ENCODE measurements at regions not wholly inside any gene's neighbourhood (a gene's known extent, or its start where the extent isn't known, plus 50 kb on each side); places are given as distances from the start of the nearest gene placed in this dataset.
"Not testable (repeated sequence)": the region's sequence is repeated elsewhere in the genome, so short reads cannot be mapped to it uniquely, and the experiment has no call there.

- 92% methylated on average over 1 of the region's 1 CpG for WGBS
- Histone ChIP-seq H3K4me1 (ENCODE audit: control insufficient read depth in 4 of 4, insufficient read depth in 4 of 4, low read length in 3 of 4) (peaks cover 0 to 4% (median 0%) of the 10 kb centered on the region in 4 donors), H3K9me3 (ENCODE audit: control insufficient read depth in 4 of 4, low read length in 3 of 4) (no peaks in the 10 kb centered on the region), H3K36me3 (ENCODE audit: control insufficient read depth in 4 of 4, insufficient read depth in 3 of 4, low read depth in 1 of 4, low read length in 3 of 4) (no peaks in the 10 kb centered on the region), H3K4me3 (ENCODE audit: low read depth in 1 of 3, low read length in 3 of 3) (no peak overlapping the region), H3K27ac (ENCODE audit: low read depth in 1 of 2, low read length in 2 of 2) (no peak overlapping the region), H3K27me3 (ENCODE audit: control insufficient read depth in 4 of 4, insufficient read depth in 4 of 4, low read length in 3 of 4) (no peaks in the 10 kb centered on the region), H3K9ac (ENCODE audit: low read depth in 1 of 2, low read length in 2 of 2) (no peak overlapping the region)
- TF ChIP-seq YY1 (IDR thresholded peaks at IDR 0.05) = no peak
- no peak for TF ChIP-seq TAF1 (conservative IDR thresholded peaks at IDR 0.05)
- no peak for TF ChIP-seq FOXA2 (IDR thresholded peaks at IDR 0.05)
- no peak for TF ChIP-seq EGR1 (IDR thresholded peaks at IDR 0.05; ENCODE audit: low read depth in 2 of 2)
- TF ChIP-seq CTCF (IDR thresholded peaks at IDR 0.05; ENCODE audit: low read depth, low read length, missing input control) = no peak
- no peak for TF ChIP-seq RXRA (IDR thresholded peaks at IDR 0.05)
- no peak for TF ChIP-seq REST (IDR thresholded peaks at IDR 0.05)
- TF ChIP-seq GABPA (IDR thresholded peaks at IDR 0.05 in 1 of 2, conservative IDR thresholded peaks at IDR 0.05 in 1 of 2) = no peak
- TF ChIP-seq FOXA1 (IDR thresholded peaks at IDR 0.05) = no peak
- TF ChIP-seq, protein P1, sequence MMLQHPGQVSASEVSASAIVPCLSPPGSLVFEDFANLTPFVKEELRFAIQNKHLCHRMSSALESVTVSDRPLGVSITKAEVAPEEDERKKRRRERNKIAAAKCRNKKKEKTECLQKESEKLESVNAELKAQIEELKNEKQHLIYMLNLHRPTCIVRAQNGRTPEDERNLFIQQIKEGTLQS (IDR thresholded peaks at IDR 0.05) = no peak
- no peak for TF ChIP-seq HNF4G (IDR thresholded peaks at IDR 0.05)
- no peak for TF ChIP-seq JUND (IDR thresholded peaks at IDR 0.05)
- DNase-seq (ENCODE audit: low spot score) = no peak
These were observed 59.3 kb upstream of the PTGFRN start for GRCh38 chr1:116850436-116850835.

DNA sequence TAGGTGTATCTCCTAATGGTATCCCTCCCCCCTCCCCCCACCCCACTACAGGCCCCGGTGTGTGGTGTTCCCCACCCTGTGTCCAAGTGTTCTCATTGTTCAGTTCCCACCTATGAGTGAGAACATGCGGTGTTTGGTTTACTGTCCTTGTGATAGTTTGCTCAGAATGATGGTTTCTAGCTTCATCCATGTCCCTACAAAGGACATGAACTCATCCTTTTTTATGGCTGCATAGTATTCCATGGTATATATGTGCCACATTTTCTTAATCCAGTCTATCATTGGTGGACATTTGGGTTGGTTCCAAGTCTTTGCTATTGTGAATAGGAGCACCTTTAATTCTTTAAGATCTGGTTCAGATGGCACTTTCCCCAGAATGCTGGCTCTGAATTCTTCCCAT lies 58.5 kb upstream of the PTGFRN start:
- 96% methylated on average over 2 of the region's 2 CpGs for WGBS
- not testable (repeated sequence) for H3K27me3 ChIP-seq (ENCODE audit: control insufficient read depth in 4 of 4, insufficient read depth in 4 of 4, low read length in 3 of 4); H3K36me3 ChIP-seq (ENCODE audit: control insufficient read depth in 4 of 4, insufficient read depth in 3 of 4, low read depth in 1 of 4, low read length in 3 of 4); DNase-seq (ENCODE audit: low spot score); H3K4me1 ChIP-seq (ENCODE audit: control insufficient read depth in 4 of 4, insufficient read depth in 4 of 4, low read length in 3 of 4); H3K9ac ChIP-seq (ENCODE audit: low read depth in 1 of 2, low read length in 2 of 2); H3K9me3 ChIP-seq (ENCODE audit: control insufficient read depth in 4 of 4, low read length in 3 of 4); H3K27ac ChIP-seq (ENCODE audit: low read depth in 1 of 2, low read length in 2 of 2); H3K4me3 ChIP-seq (ENCODE audit: low read depth in 1 of 3, low read length in 3 of 3)

DNA sequence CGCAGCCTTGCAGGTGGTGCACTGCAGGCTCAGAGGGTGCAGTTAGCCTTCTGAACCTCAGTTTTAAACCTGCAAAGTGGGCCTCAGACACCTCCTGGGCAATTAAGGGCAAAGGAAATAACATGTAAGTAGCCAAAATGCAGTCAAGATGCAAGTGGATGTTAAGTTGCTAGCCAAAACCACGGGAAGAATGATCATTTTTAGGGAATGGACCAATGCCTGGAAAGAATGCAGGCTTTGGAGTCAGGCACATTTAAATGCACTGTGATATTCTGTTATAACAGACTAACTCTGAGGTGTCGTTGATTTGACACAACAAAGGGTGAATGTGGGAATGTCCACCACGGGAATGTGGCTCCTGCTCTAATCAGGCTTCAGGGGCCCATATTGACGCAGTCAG lies 57.9 kb upstream of the PTGFRN start:
- no peaks in the 10 kb centered on the region for H3K9me3 ChIP-seq (ENCODE audit: control insufficient read depth in 4 of 4, low read length in 3 of 4)
- no peak overlapping the region for H3K9ac ChIP-seq (ENCODE audit: low read depth in 1 of 2, low read length in 2 of 2)
- no peaks in the 10 kb centered on the region for H3K27me3 ChIP-seq (ENCODE audit: control insufficient read depth in 4 of 4, insufficient read depth in 4 of 4, low read length in 3 of 4)
- peaks cover 0 to 4% (median 0%) of the 10 kb centered on the region in 4 donors for H3K4me1 ChIP-seq (ENCODE audit: control insufficient read depth in 4 of 4, insufficient read depth in 4 of 4, low read length in 3 of 4)
- H3K27ac ChIP-seq (ENCODE audit: low read depth in 1 of 2, low read length in 2 of 2) = no peak overlapping the region
- DNase-seq (ENCODE audit: low spot score) = no peak
- no peak overlapping the region for H3K4me3 ChIP-seq (ENCODE audit: low read depth in 1 of 3, low read length in 3 of 3)
- 91% methylated on average over 5 of the region's 5 CpGs for WGBS
- TF ChIP-seq GABPA (IDR thresholded peaks at IDR 0.05 in 1 of 2, conservative IDR thresholded peaks at IDR 0.05 in 1 of 2) = no peak
- no peak for TF ChIP-seq RXRA (IDR thresholded peaks at IDR 0.05)
- TF ChIP-seq EGR1 (IDR thresholded peaks at IDR 0.05; ENCODE audit: low read depth in 2 of 2) = no peak
- no peak for TF ChIP-seq SP1 (IDR thresholded peaks at IDR 0.05)
- no peak for TF ChIP-seq CTCF (IDR thresholded peaks at IDR 0.05; ENCODE audit: low read depth, low read length, missing input control)
- TF ChIP-seq, protein P2, sequence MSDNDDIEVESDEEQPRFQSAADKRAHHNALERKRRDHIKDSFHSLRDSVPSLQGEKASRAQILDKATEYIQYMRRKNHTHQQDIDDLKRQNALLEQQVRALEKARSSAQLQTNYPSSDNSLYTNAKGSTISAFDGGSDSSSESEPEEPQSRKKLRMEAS (IDR thresholded peaks at IDR 0.05) = no peak
- no peak for TF ChIP-seq REST (IDR thresholded peaks at IDR 0.05)
- no peak for TF ChIP-seq HNF4A (conservative IDR thresholded peaks at IDR 0.05)
- no peak for TF ChIP-seq RAD21 (IDR thresholded peaks at IDR 0.05)
- TF ChIP-seq FOXA1 (IDR thresholded peaks at IDR 0.05) = no peak
- no peak for TF ChIP-seq TAF1 (conservative IDR thresholded peaks at IDR 0.05)
- no peak for TF ChIP-seq JUND (IDR thresholded peaks at IDR 0.05)
- TF ChIP-seq YY1 (IDR thresholded peaks at IDR 0.05) = no peak
- no peaks in the 10 kb centered on the region for H3K36me3 ChIP-seq (ENCODE audit: control insufficient read depth in 4 of 4, insufficient read depth in 3 of 4, low read depth in 1 of 4, low read length in 3 of 4)
